CD4-positive, alpha-beta T cell (primary cell): ENCODE measurements at regions not wholly inside any gene's neighbourhood (a gene's known extent, or its start where the extent isn't known, plus 50 kb on each side); places are given as distances from the start of the nearest gene placed in this dataset.
"Not testable (repeated sequence)": the region's sequence is repeated elsewhere in the genome, so short reads cannot be mapped to it uniquely, and the experiment has no call there.

Source experiments
- ATAC-seq: fragments of 200-7000 bp; cut with Tn5 transposase; one replicate; pipeline ENCODE4 v1.10.0; 2022; ENCODE audit warnings: mild to moderate bottlenecking; ENCODE audit not compliant: poor library complexity
- CTCF ChIA-PET: fragments of 350-600 bp; sonication (Branson Sonifier 250); formaldehyde crosslinking; loops from one replicate; lab custom pipeline; 2021; ENCODE audit warnings: antibody characterized with exemption, inconsistent platforms; lab: Charles Lee
- POLR2A ChIA-PET: fragments of 350-600 bp; sonication (Branson Sonifier 250); formaldehyde crosslinking; loops from one replicate; lab custom pipeline; 2021; ENCODE audit warnings: antibody characterized with exemption, inconsistent platforms; lab: Charles Lee
- DNase-seq, 14 experiments: peaks; one replicate each; pipeline ENCODE4 v3.0.0-alpha.2; 2013 to 2020; ENCODE audit warnings: mixed read lengths in 2 of 14
- H3K27ac ChIP-seq, 2 donors: one replicate each; pipeline versions ENCODE4 v1.5.1 to v1.7.0; 2013; ENCODE audit warnings: low read length in 2 of 2, low read depth in 1 of 2, mild to moderate bottlenecking in 1 of 2
- H3K27me3 ChIP-seq, 2 experiments: 1 replicate in 1 of 2; 2 replicates in 1 of 2; pipeline versions ENCODE4 v1.6.1 to v1.7.0; 2013; ENCODE audit warnings: low read length in 2 of 2, control low read depth in 1 of 2, mild to moderate bottlenecking in 1 of 2, moderate library complexity in 1 of 2; ENCODE audit not compliant: insufficient read depth in 2 of 2, control insufficient read depth in 1 of 2
- H3K36me3 ChIP-seq: one replicate; pipeline ENCODE4 v1.6.1; 2013; ENCODE audit warnings: low read length, control low read depth; ENCODE audit not compliant: insufficient read depth
- H3K4me1 ChIP-seq: one replicate; pipeline ENCODE4 v1.6.1; 2013; ENCODE audit warnings: low read length, control low read depth; ENCODE audit not compliant: insufficient read depth
- H3K4me3 ChIP-seq: one replicate; pipeline ENCODE4 v1.5.1; 2013; ENCODE audit warnings: mild to moderate bottlenecking, low read length, moderate library complexity
- H3K9me3 ChIP-seq, 2 experiments: 1 replicate in 1 of 2; 2 replicates in 1 of 2; pipeline versions ENCODE4 v1.6.1 to v1.7.0; 2013; ENCODE audit warnings: low read length in 2 of 2, mild to moderate bottlenecking in 2 of 2, control low read depth in 1 of 2, moderate library complexity in 1 of 2; ENCODE audit not compliant: control insufficient read depth in 1 of 2, insufficient read depth in 1 of 2
- H3K27ac Mint-ChIP-seq: one replicate; pipeline ENCODE4 v1.8.0; 2020; ENCODE audit warnings: mixed read lengths
- H3K27me3 Mint-ChIP-seq: one replicate; pipeline ENCODE4 v1.8.0; 2021; ENCODE audit warnings: mixed read lengths
- H3K36me3 Mint-ChIP-seq: one replicate; pipeline ENCODE4 v1.8.0; 2021; ENCODE audit warnings: low read depth, mixed read lengths
- H3K4me1 Mint-ChIP-seq: one replicate; pipeline ENCODE4 v1.8.0; 2021; ENCODE audit warnings: low read depth, mixed read lengths
- H3K4me3 Mint-ChIP-seq: one replicate; pipeline ENCODE4 v1.8.0; 2020; ENCODE audit warnings: mild to moderate bottlenecking, mixed read lengths
- H3K9me3 Mint-ChIP-seq: one replicate; pipeline ENCODE4 v1.8.0; 2020; ENCODE audit warnings: mixed read lengths
- CTCF ChIP-seq: fragments of 200-600 bp; IDR thresholded peaks from one replicate; pipeline ENCODE4 v1.8.0; 2022; ENCODE audit warnings: antibody characterized with exemption, mild to moderate bottlenecking
- intact Hi-C, 2 experiments: fragments of 100-400 bp; cut with DNase I in 1 of 2; cut with micrococcal nuclease in 1 of 2; formaldehyde crosslinking; loops; one replicate each; pipeline versions ENCODE4 v1.15.1 to v1.9.0; 2023 to 2025; cut with DNase I, micrococcal nuclease

- H3K9me3 ChIP-seq = peaks cover 0 to 60% of the 10 kb centered on the region in 2 experiments
- H3K36me3 ChIP-seq = no peaks in the 10 kb centered on the region
- TF ChIP-seq CTCF = no peak
- Mint-ChIP-seq H3K4me3 (no peak overlapping the region), H3K36me3 (peaks cover 4% of the 10 kb centered on the region), H3K27me3 (no peaks in the 10 kb centered on the region), H3K4me1 (no peaks in the 10 kb centered on the region), H3K9me3 (peaks cover 6% of the 10 kb centered on the region), H3K27ac (no peak overlapping the region)
- intact Hi-C loops = no loop called here
- H3K4me1 ChIP-seq = no peaks in the 10 kb centered on the region
- DNase-seq = no peak
- POLR2A ChIA-PET = no interaction called here
- ATAC-seq = no peak
- CTCF ChIA-PET = no interaction called here
- no peak overlapping the region for H3K27ac ChIP-seq
- no peak overlapping the region for H3K4me3 ChIP-seq
- H3K27me3 ChIP-seq = no peaks in the 10 kb centered on the region
These were observed 769.0 kb upstream of the ALG10B start for GRCh38 chr12:37547611-37548010.

- H3K4me3 Mint-ChIP-seq = no peak overlapping the region
- H3K36me3 Mint-ChIP-seq = peaks cover 4% of the 10 kb centered on the region
- Histone ChIP-seq H3K4me3 (no peak overlapping the region), H3K9me3 (peaks cover 0 to 55% of the 10 kb centered on the region in 2 experiments), H3K4me1 (no peaks in the 10 kb centered on the region), H3K27ac (no peak overlapping the region), H3K27me3 (no peaks in the 10 kb centered on the region), H3K36me3 (no peaks in the 10 kb centered on the region)
- intact Hi-C loops = no loop called here
- no peaks in the 10 kb centered on the region for H3K4me1 Mint-ChIP-seq
- no peaks in the 10 kb centered on the region for H3K27me3 Mint-ChIP-seq
- no peak for TF ChIP-seq CTCF
- H3K9me3 Mint-ChIP-seq = peaks cover 9% of the 10 kb centered on the region
- CTCF ChIA-PET = no interaction called here
- H3K27ac Mint-ChIP-seq = no peak overlapping the region
- POLR2A ChIA-PET = no interaction called here
- ATAC-seq (no peak), DNase-seq (no peak)
These were observed 768.2 kb upstream of the ALG10B start for GRCh38 chr12:37548266-37548805.

GRCh38 chr12:37556957-37557356 lies 759.6 kb upstream of the ALG10B start:
- DNase-seq, ATAC-seq, H3K36me3 ChIP-seq, H3K9me3 Mint-ChIP-seq, POLR2A ChIA-PET, H3K4me3 ChIP-seq, H3K27me3 ChIP-seq, H3K4me3 Mint-ChIP-seq, CTCF ChIA-PET, intact Hi-C loops, H3K4me1 ChIP-seq, H3K27ac Mint-ChIP-seq, H3K27ac ChIP-seq, H3K4me1 Mint-ChIP-seq, H3K27me3 Mint-ChIP-seq, H3K36me3 Mint-ChIP-seq: not testable (repeated sequence)
- peaks cover 0 to 21% of the 10 kb centered on the region in 2 experiments for H3K9me3 ChIP-seq

- intact Hi-C loops = no loop called here
- Mint-ChIP-seq H3K4me1 (no peaks in the 10 kb centered on the region), H3K27ac (no peak overlapping the region), H3K36me3 (no peaks in the 10 kb centered on the region), H3K27me3 (no peaks in the 10 kb centered on the region), H3K9me3 (peaks cover 10% of the 10 kb centered on the region), H3K4me3 (no peak overlapping the region)
- Histone ChIP-seq H3K4me1 (no peaks in the 10 kb centered on the region), H3K9me3 (peaks cover 0 to 14% of the 10 kb centered on the region in 2 experiments), H3K4me3 (no peak overlapping the region), H3K27ac (no peak overlapping the region), H3K36me3 (no peaks in the 10 kb centered on the region), H3K27me3 (no peaks in the 10 kb centered on the region)
- TF ChIP-seq CTCF = no peak
- ChIA-PET POLR2A (no interaction called here), CTCF (no interaction called here)
- DNase-seq (no peak), ATAC-seq (no peak)
These were observed 751.5 kb upstream of the ALG10B start for GRCh38 chr12:37565112-37565511.

GRCh38 chr12:37570547-37570946 lies 746.0 kb upstream of the ALG10B start:
- H3K27me3 Mint-ChIP-seq, intact Hi-C loops, H3K27ac ChIP-seq, DNase-seq, H3K27me3 ChIP-seq, H3K4me1 Mint-ChIP-seq, H3K4me1 ChIP-seq, H3K27ac Mint-ChIP-seq, H3K4me3 Mint-ChIP-seq, H3K36me3 Mint-ChIP-seq, CTCF ChIA-PET, POLR2A ChIA-PET, H3K36me3 ChIP-seq, ATAC-seq, H3K4me3 ChIP-seq: not testable (repeated sequence)
- peaks cover 12% of the 10 kb centered on the region for H3K9me3 Mint-ChIP-seq
- peaks cover 0 to 24% of the 10 kb centered on the region in 2 experiments for H3K9me3 ChIP-seq
